GM12878 (cell line): ENCODE measurements at regions not wholly inside any gene's neighbourhood (a gene's known extent, or its start where the extent isn't known, plus 50 kb on each side); places are given as distances from the start of the nearest gene placed in this dataset.

Experiments used
- IRF4 ChIP-seq: IDR thresholded peaks from 2 replicates; pipeline ENCODE4 v1.6.1; 2011; ENCODE audit warnings: low read depth, low read length
- RFX5 ChIP-seq: IDR thresholded peaks from 2 replicates; pipeline ENCODE4 v1.6.1; 2011; ENCODE audit warnings: low read depth, low read length, improper control_type of control experiment
- SMC3 ChIP-seq: IDR thresholded peaks from 2 replicates; pipeline ENCODE4 v1.6.1; 2011; ENCODE audit warnings: low read length, improper control_type of control experiment, borderline replicate concordance
- SRF ChIP-seq, 2 experiments: IDR thresholded peaks; 2 replicates each; pipeline ENCODE4 v1.6.1; 2011; ENCODE audit warnings: low read depth in 2 of 2, low read length in 2 of 2, mild to moderate bottlenecking in 1 of 2, moderate library complexity in 1 of 2
- ZZZ3 ChIP-seq: IDR thresholded peaks from 2 replicates; pipeline ENCODE4 v1.6.1; 2011; ENCODE audit warnings: low read depth; ENCODE audit not compliant: control insufficient read depth, insufficient read length
- TF ChIP-seq, protein P1 (sequence below): fragments of 450-650 bp; IDR thresholded peaks from 2 replicates; pipeline ENCODE4 v1.6.1; 2017; ENCODE audit warnings: mild to moderate bottlenecking, moderate library complexity
- TF ChIP-seq, protein P2 (sequence below): IDR thresholded peaks from 2 replicates; pipeline ENCODE4 v1.6.1; 2011; ENCODE audit warnings: mild to moderate bottlenecking, low read depth, low read length, moderate library complexity; ENCODE audit not compliant: insufficient replicate concordance
- TF ChIP-seq, protein P3 (sequence below): fragments of 450-650 bp; IDR thresholded peaks from 2 replicates; pipeline ENCODE4 v1.6.1; 2016; ENCODE audit warnings: mild to moderate bottlenecking, moderate library complexity, borderline replicate concordance

DNA sequence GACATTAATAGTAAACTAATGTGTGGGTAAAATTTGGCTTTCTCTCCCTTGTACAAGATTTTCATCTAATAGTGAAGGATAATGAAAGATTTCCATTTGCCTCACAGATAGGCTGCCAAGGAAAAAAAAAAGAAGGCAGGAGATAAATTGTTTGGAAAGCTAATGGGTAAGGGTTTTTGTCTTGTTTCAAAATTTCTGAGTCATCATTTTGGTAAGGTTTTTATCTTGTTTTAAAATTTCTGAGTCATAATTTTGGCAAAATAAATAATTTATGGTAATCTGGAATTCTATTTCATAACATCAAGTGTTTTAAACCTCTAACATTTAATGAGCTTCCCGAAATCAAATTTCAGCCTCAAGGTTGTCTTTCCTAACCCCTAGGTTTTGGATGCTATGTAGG, 1035.7 kb upstream of the FBXO33 start (continued):
- TF ChIP-seq, protein P1, sequence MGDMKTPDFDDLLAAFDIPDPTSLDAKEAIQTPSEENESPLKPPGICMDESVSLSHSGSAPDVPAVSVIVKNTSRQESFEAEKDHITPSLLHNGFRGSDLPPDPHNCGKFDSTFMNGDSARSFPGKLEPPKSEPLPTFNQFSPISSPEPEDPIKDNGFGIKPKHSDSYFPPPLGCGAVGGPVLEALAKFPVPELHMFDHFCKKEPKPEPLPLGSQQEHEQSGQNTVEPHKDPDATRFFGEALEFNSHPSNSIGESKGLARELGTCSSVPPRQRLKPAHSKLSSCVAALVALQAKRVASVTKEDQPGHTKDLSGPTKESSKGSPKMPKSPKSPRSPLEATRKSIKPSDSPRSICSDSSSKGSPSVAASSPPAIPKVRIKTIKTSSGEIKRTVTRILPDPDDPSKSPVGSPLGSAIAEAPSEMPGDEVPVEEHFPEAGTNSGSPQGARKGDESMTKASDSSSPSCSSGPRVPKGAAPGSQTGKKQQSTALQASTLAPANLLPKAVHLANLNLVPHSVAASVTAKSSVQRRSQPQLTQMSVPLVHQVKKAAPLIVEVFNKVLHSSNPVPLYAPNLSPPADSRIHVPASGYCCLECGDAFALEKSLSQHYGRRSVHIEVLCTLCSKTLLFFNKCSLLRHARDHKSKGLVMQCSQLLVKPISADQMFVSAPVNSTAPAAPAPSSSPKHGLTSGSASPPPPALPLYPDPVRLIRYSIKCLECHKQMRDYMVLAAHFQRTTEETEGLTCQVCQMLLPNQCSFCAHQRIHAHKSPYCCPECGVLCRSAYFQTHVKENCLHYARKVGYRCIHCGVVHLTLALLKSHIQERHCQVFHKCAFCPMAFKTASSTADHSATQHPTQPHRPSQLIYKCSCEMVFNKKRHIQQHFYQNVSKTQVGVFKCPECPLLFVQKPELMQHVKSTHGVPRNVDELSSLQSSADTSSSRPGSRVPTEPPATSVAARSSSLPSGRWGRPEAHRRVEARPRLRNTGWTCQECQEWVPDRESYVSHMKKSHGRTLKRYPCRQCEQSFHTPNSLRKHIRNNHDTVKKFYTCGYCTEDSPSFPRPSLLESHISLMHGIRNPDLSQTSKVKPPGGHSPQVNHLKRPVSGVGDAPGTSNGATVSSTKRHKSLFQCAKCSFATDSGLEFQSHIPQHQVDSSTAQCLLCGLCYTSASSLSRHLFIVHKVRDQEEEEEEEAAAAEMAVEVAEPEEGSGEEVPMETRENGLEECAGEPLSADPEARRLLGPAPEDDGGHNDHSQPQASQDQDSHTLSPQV: no peak
- no peak for TF ChIP-seq RFX5
- TF ChIP-seq SMC3: no peak
- no peak for TF ChIP-seq IRF4
- TF ChIP-seq, protein P2, sequence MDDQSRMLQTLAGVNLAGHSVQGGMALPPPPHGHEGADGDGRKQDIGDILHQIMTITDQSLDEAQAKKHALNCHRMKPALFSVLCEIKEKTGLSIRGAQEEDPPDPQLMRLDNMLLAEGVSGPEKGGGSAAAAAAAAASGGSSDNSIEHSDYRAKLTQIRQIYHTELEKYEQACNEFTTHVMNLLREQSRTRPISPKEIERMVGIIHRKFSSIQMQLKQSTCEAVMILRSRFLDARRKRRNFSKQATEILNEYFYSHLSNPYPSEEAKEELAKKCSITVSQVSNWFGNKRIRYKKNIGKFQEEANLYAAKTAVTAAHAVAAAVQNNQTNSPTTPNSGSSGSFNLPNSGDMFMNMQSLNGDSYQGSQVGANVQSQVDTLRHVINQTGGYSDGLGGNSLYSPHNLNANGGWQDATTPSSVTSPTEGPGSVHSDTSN: no peak
- TF ChIP-seq SRF (IDR thresholded peaks at IDR 0.05; ENCODE audit: low read depth in 2 of 2, low read length in 2 of 2): no peak
- TF ChIP-seq, protein P3, sequence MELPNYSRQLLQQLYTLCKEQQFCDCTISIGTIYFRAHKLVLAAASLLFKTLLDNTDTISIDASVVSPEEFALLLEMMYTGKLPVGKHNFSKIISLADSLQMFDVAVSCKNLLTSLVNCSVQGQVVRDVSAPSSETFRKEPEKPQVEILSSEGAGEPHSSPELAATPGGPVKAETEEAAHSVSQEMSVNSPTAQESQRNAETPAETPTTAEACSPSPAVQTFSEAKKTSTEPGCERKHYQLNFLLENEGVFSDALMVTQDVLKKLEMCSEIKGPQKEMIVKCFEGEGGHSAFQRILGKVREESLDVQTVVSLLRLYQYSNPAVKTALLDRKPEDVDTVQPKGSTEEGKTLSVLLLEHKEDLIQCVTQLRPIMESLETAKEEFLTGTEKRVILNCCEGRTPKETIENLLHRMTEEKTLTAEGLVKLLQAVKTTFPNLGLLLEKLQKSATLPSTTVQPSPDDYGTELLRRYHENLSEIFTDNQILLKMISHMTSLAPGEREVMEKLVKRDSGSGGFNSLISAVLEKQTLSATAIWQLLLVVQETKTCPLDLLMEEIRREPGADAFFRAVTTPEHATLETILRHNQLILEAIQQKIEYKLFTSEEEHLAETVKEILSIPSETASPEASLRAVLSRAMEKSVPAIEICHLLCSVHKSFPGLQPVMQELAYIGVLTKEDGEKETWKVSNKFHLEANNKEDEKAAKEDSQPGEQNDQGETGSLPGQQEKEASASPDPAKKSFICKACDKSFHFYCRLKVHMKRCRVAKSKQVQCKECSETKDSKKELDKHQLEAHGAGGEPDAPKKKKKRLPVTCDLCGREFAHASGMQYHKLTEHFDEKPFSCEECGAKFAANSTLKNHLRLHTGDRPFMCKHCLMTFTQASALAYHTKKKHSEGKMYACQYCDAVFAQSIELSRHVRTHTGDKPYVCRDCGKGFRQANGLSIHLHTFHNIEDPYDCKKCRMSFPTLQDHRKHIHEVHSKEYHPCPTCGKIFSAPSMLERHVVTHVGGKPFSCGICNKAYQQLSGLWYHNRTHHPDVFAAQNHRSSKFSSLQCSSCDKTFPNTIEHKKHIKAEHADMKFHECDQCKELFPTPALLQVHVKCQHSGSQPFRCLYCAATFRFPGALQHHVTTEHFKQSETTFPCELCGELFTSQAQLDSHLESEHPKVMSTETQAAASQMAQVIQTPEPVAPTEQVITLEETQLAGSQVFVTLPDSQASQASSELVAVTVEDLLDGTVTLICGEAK: no peak
- no peak for TF ChIP-seq ZZZ3
- TF ChIP-seq, all 136 proteins: peak for 0
